IgD-negative memory B cell (primary cell): ENCODE measurements at regions not wholly inside any gene's neighbourhood (a gene's known extent, or its start where the extent isn't known, plus 50 kb on each side); places are given as distances from the start of the nearest gene placed in this dataset.
"Not testable (repeated sequence)": the region's sequence is repeated elsewhere in the genome, so short reads cannot be mapped to it uniquely, and the experiment has no call there.

Experiments used
- H3K27ac Mint-ChIP-seq, 3 donors: one replicate each; pipeline ENCODE4 v1.8.0; 2020 to 2022; ENCODE audit warnings: mild to moderate bottlenecking in 3 of 3, mixed read lengths in 3 of 3, moderate library complexity in 1 of 3
- H3K27me3 Mint-ChIP-seq: one replicate; pipeline ENCODE4 v1.8.0; 2021; ENCODE audit warnings: mixed read lengths
- H3K36me3 Mint-ChIP-seq: one replicate; pipeline ENCODE4 v1.8.0; 2020; ENCODE audit warnings: mild to moderate bottlenecking, mixed read lengths
- H3K4me1 Mint-ChIP-seq, 3 donors: one replicate each; pipeline ENCODE4 v1.8.0; 2020 to 2022; ENCODE audit warnings: mixed read lengths in 3 of 3, mild to moderate bottlenecking in 1 of 3
- H3K4me3 Mint-ChIP-seq, 4 donors: one replicate each; pipeline ENCODE4 v1.8.0; 2020 to 2022; ENCODE audit warnings: mild to moderate bottlenecking in 4 of 4, mixed read lengths in 4 of 4, moderate library complexity in 3 of 4
- H3K9me3 Mint-ChIP-seq, 3 donors: one replicate each; pipeline ENCODE4 v1.8.0; 2020 to 2021; ENCODE audit warnings: mixed read lengths in 3 of 3, mild to moderate bottlenecking in 1 of 3

- Mint-ChIP-seq H3K4me3 (peak overlapping the region in 1 of 4 donors; percentile 43), H3K36me3 (no peaks in the 10 kb centered on the region), H3K27ac (no peak overlapping the region), H3K27me3 (no peaks in the 10 kb centered on the region), H3K4me1 (no peaks in the 10 kb centered on the region), H3K9me3 (peaks cover 0 to 2% (median 0%) of the 10 kb centered on the region in 3 donors)
Measured at GRCh38 chr2:67186871-67187270, 210.3 kb upstream of the ETAA1 start.

- H3K27ac Mint-ChIP-seq, H3K36me3 Mint-ChIP-seq, H3K9me3 Mint-ChIP-seq, H3K4me1 Mint-ChIP-seq, H3K4me3 Mint-ChIP-seq, H3K27me3 Mint-ChIP-seq: not testable (repeated sequence)
Measured at GRCh38 chr2:67195327-67195726, 201.8 kb upstream of the ETAA1 start.

- Mint-ChIP-seq H3K9me3 (peaks cover 0 to 4% (median 0%) of the 10 kb centered on the region in 3 donors), H3K36me3 (no peaks in the 10 kb centered on the region), H3K4me1 (no peaks in the 10 kb centered on the region), H3K27me3 (no peaks in the 10 kb centered on the region), H3K4me3 (no peak overlapping the region), H3K27ac (no peak overlapping the region)
Measured at GRCh38 chr2:67201521-67201920, 195.6 kb upstream of the ETAA1 start.

GRCh38 chr2:67204349-67204748 is 192.8 kb upstream of the ETAA1 start:
- no peaks in the 10 kb centered on the region for H3K27me3 Mint-ChIP-seq
- no peak overlapping the region for H3K27ac Mint-ChIP-seq
- no peaks in the 10 kb centered on the region for H3K36me3 Mint-ChIP-seq
- no peaks in the 10 kb centered on the region for H3K4me1 Mint-ChIP-seq
- no peaks in the 10 kb centered on the region for H3K9me3 Mint-ChIP-seq
- H3K4me3 Mint-ChIP-seq, result no peak overlapping the region

- no peaks in the 10 kb centered on the region for H3K9me3 Mint-ChIP-seq
- no peak overlapping the region for H3K27ac Mint-ChIP-seq
- no peaks in the 10 kb centered on the region for H3K36me3 Mint-ChIP-seq
- H3K4me3 Mint-ChIP-seq, result no peak overlapping the region
- H3K4me1 Mint-ChIP-seq, result no peaks in the 10 kb centered on the region
- H3K27me3 Mint-ChIP-seq, result peaks cover 2% of the 10 kb centered on the region
Measured at GRCh38 chr2:67208887-67209500, 188.1 kb upstream of the ETAA1 start.

GRCh38 chr2:67210430-67210829 is 186.7 kb upstream of the ETAA1 start:
- peaks cover 2% of the 10 kb centered on the region for H3K27me3 Mint-ChIP-seq
- no peaks in the 10 kb centered on the region for H3K4me1 Mint-ChIP-seq
- no peak overlapping the region for H3K4me3 Mint-ChIP-seq
- H3K36me3 Mint-ChIP-seq, result no peaks in the 10 kb centered on the region
- H3K9me3 Mint-ChIP-seq, result no peaks in the 10 kb centered on the region
- H3K27ac Mint-ChIP-seq, result no peak overlapping the region

GRCh38 chr2:67212203-67212602 is 184.9 kb upstream of the ETAA1 start:
- Mint-ChIP-seq H3K9me3 (peaks cover 0 to under 1% (median 0%) of the 10 kb centered on the region in 3 donors), H3K27me3 (peaks cover 2% of the 10 kb centered on the region), H3K4me1 (no peaks in the 10 kb centered on the region), H3K36me3 (no peaks in the 10 kb centered on the region), H3K27ac (no peak overlapping the region), H3K4me3 (no peak overlapping the region)

GRCh38 chr2:67213270-67213670 is 183.9 kb upstream of the ETAA1 start:
- no peaks in the 10 kb centered on the region for H3K36me3 Mint-ChIP-seq
- H3K4me1 Mint-ChIP-seq, result no peaks in the 10 kb centered on the region
- no peak overlapping the region for H3K4me3 Mint-ChIP-seq
- peaks cover 0 to 5% (median 3%) of the 10 kb centered on the region in 3 donors for H3K9me3 Mint-ChIP-seq
- H3K27me3 Mint-ChIP-seq, result peaks cover 2% of the 10 kb centered on the region
- no peak overlapping the region for H3K27ac Mint-ChIP-seq

GRCh38 chr2:67213677-67214402 is 183.3 kb upstream of the ETAA1 start:
- no peak overlapping the region for H3K27ac Mint-ChIP-seq
- no peaks in the 10 kb centered on the region for H3K4me1 Mint-ChIP-seq
- no peaks in the 10 kb centered on the region for H3K36me3 Mint-ChIP-seq
- H3K9me3 Mint-ChIP-seq, result peaks cover 1 to 7% (median 6%) of the 10 kb centered on the region in 3 donors
- peaks cover 2% of the 10 kb centered on the region for H3K27me3 Mint-ChIP-seq
- H3K4me3 Mint-ChIP-seq, result no peak overlapping the region

GRCh38 chr2:67214585-67215185 is 182.4 kb upstream of the ETAA1 start:
- Mint-ChIP-seq H3K27me3 (peaks cover 2% of the 10 kb centered on the region), H3K27ac (no peak overlapping the region), H3K4me1 (no peaks in the 10 kb centered on the region), H3K9me3 (peaks cover 1 to 7% (median 6%) of the 10 kb centered on the region in 3 donors), H3K36me3 (no peaks in the 10 kb centered on the region), H3K4me3 (no peak overlapping the region)

- Mint-ChIP-seq H3K27me3 (no peaks in the 10 kb centered on the region), H3K4me3 (no peak overlapping the region), H3K27ac (no peak overlapping the region), H3K4me1 (no peaks in the 10 kb centered on the region), H3K9me3 (peaks cover 1 to 7% (median 6%) of the 10 kb centered on the region in 3 donors), H3K36me3 (no peaks in the 10 kb centered on the region)
Measured at GRCh38 chr2:67215214-67216055, 181.7 kb upstream of the ETAA1 start.

GRCh38 chr2:67216103-67216502 is 181.0 kb upstream of the ETAA1 start:
- H3K4me1 Mint-ChIP-seq, result no peaks in the 10 kb centered on the region
- no peaks in the 10 kb centered on the region for H3K27me3 Mint-ChIP-seq
- no peak overlapping the region for H3K27ac Mint-ChIP-seq
- peaks cover 1 to 7% (median 6%) of the 10 kb centered on the region in 3 donors for H3K9me3 Mint-ChIP-seq
- no peaks in the 10 kb centered on the region for H3K36me3 Mint-ChIP-seq
- no peak overlapping the region for H3K4me3 Mint-ChIP-seq

- Mint-ChIP-seq H3K4me3 (no peak overlapping the region), H3K36me3 (no peaks in the 10 kb centered on the region), H3K27me3 (no peaks in the 10 kb centered on the region), H3K4me1 (no peaks in the 10 kb centered on the region), H3K9me3 (peaks cover 1 to 7% (median 6%) of the 10 kb centered on the region in 3 donors), H3K27ac (peak overlapping the region in 2 of 3 donors; percentile 64 to 82)
Measured at GRCh38 chr2:67216881-67217280, 180.3 kb upstream of the ETAA1 start.

- Mint-ChIP-seq H3K4me1 (no peaks in the 10 kb centered on the region), H3K27ac (peak overlapping the region in 1 of 3 donors; percentile 64), H3K9me3 (peaks cover 1 to 7% (median 6%) of the 10 kb centered on the region in 3 donors), H3K36me3 (no peaks in the 10 kb centered on the region), H3K27me3 (no peaks in the 10 kb centered on the region), H3K4me3 (no peak overlapping the region)
Measured at GRCh38 chr2:67217398-67217797, 179.7 kb upstream of the ETAA1 start.

GRCh38 chr2:67218056-67218455 is 179.1 kb upstream of the ETAA1 start:
- Mint-ChIP-seq H3K4me3 (no peak overlapping the region), H3K27ac (no peak overlapping the region), H3K27me3 (no peaks in the 10 kb centered on the region), H3K4me1 (no peaks in the 10 kb centered on the region), H3K9me3 (peaks cover 1 to 7% (median 6%) of the 10 kb centered on the region in 3 donors), H3K36me3 (no peaks in the 10 kb centered on the region)
